Effector CD8-positive, alpha-beta T cell (primary cell): ENCODE measurements at regions not wholly inside any gene's neighbourhood (a gene's known extent, or its start where the extent isn't known, plus 50 kb on each side); places are given as distances from the start of the nearest gene placed in this dataset.
"Not testable (repeated sequence)": the region's sequence is repeated elsewhere in the genome, so short reads cannot be mapped to it uniquely, and the experiment has no call there.

Experiments used
- DNase-seq: peaks from one replicate; lab custom pipeline; 2025; lab: John Stamatoyannopoulos, UW

GRCh38 chr4:13762130-13762529 is 134.6 kb upstream of the BOD1L1 start:
- no peak for DNase-seq

DNA sequence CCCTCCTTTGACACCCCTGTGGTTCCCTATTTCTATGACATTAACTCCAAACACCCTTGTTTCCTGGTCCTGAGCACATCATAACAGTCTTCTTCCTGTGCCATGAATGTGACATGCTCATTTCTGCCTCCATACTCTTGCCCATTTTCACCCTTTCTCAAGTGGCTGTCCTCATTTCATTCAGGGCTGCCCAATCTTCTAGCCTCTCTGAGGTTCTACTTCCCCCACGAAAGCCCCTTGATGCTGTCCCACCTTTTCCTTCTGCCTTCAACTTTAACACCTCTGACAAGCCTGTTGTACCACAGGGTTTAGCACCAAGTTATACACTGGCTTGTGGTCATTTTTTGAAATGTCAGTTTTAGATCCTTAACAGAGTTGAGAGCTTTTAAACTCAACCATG is 136.2 kb upstream of the BOD1L1 start:
- no peak for DNase-seq

DNA sequence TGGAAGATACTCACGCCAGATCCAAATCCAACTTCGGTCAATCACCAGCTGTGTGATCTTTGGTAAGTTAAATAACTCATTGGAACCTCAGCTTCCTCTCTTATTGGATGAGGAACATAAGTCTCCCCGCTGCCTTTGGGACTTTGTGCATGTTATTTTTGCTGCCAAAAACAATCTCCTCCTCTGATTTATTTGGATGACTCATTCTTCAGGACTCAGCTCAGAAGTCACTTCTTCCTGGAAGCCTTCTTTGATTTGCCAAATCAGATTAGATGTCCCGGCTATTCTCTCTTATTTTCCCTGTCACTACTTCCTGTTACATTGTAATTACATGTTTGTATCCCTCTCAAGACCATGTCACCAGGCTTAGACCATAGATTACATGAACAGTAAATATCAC is 138.0 kb upstream of the BOD1L1 start:
- DNase-seq: no peak

DNA sequence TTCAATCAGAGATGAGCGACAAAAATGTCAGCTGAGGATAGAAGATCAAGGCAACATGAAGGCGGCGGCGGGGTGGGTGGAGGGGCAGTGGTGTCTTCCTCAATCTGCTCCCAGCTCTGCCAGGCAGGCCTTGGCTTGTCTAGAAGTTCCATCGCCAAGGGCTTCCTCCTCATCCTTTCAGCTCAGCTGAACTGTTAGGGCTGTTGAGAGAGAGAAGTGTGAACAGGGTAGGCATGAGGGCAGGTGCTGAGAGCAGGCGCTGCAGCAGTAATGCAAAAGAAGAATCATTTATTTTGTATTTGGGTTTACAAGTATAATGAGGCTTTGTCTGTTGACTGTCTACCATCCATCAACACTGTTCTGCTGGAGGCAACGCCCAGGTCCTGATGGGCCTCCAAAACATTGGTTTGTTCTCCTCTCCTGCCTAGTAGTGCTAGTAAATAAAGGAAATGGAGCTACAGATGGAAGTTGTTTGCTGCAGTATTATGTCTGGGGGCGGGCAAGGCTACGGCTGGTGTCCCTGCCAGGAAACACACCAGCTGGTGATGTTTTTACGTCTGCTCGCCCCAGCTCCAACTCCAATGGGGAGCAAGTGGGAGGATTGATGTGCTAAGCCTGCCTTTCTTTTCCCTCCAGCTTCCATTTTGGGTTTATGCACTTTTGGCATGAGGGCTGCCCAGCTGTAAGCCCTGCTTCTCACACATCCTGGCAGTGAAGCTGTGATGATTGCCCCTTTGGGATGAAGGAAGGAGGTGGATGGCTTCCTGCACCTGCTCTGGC is 139.4 kb upstream of the BOD1L1 start:
- DNase-seq: no peak

- no peak for DNase-seq
Measured at GRCh38 chr4:13777341-13777740, 149.8 kb upstream of the BOD1L1 start.

GRCh38 chr4:13778367-13778766 is 150.8 kb upstream of the BOD1L1 start:
- DNase-seq: no peak

DNA sequence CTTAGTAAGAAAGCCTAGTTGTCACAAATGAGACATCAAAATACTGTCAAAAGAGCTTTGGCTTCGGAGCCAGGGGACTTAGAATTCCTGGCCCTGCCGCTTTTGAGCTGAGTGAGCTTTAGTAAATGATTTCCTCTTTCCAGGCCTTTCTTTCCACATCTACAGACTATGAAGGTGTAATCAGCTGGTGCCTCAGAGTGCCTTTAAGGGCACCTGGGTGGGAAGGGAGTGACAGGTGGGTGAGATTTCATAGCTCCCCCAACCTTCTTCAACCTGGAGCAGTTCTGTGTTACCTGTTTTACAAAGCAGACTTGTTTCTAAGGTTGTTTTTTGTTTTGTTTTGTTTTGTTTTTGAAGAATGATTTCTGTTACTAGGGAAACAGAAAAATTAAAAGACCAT is 154.7 kb upstream of the BOD1L1 start:
- no peak for DNase-seq

- no peak for DNase-seq
Measured at GRCh38 chr4:13783800-13784411, 156.4 kb upstream of the BOD1L1 start.

GRCh38 chr4:13793020-13793710 is 165.6 kb upstream of the BOD1L1 start:
- no peak for DNase-seq

GRCh38 chr4:13794819-13795565 is 167.5 kb upstream of the BOD1L1 start:
- no peak for DNase-seq

DNA sequence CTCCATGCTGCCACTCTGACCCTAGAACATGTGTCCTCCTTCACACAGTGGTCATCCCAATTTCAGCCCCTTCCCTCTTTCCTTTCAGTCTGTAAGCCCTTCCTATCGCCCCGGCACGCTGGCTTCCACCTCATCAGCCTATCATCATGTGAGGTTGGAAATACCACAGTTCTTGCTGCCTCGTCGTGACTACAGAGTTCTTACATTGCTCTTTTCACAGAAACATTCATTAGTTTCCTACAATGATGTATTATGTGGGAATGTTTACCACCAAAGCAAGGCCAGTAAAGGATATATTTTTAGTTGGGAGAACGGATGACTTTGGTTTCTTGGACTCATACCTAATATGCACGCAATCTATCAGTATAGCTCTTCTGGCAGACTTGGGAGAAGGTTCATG is 169.5 kb upstream of the BOD1L1 start:
- DNase-seq: no peak

DNA sequence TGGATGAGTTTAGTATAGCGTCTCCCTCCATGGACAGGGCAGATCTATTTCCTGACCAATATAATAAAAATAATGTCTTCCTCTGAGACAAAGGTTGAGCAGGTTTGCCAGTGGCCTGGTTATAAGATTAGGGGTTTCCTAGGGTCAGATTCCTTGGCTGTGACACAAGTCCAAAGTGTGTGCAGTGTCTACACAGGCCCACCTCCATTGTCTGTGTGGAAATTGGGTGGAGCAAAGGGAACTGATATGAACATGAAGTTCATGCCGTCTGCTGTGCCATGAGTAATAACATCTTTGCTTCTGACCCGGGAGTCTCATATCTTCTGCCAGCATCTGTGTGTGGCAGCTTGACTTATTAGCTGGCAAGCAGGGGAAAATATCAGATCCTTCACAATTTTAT is 187.7 kb upstream of the BOD1L1 start:
- no peak for DNase-seq

- DNase-seq: no peak
Measured at GRCh38 chr4:13816472-13816871, 188.9 kb upstream of the BOD1L1 start.

GRCh38 chr4:13821522-13821921 is 194.0 kb upstream of the BOD1L1 start:
- DNase-seq: no peak

- DNase-seq: not testable (repeated sequence)
Measured at GRCh38 chr4:13825822-13826221, 198.3 kb upstream of the BOD1L1 start.

DNA sequence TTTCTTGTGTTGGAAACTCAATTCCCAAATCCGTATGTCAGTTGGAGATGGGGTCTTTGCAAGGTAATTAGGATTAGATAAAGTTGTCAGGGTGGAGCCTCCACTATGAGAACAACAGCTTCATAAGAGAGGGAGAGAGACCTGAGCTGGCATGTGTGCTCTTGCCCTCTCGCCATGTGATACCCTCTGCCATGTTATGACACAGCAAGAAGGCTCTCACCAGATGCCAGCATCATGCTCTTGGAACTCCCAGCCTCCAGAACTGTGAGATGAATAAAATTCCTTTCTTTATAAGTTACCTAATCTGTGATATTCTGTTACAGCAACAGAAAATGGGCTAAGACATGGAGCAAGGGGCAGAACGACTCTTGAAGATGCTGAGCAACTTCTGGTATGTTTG is 201.9 kb upstream of the BOD1L1 start:
- no peak for DNase-seq

DNA sequence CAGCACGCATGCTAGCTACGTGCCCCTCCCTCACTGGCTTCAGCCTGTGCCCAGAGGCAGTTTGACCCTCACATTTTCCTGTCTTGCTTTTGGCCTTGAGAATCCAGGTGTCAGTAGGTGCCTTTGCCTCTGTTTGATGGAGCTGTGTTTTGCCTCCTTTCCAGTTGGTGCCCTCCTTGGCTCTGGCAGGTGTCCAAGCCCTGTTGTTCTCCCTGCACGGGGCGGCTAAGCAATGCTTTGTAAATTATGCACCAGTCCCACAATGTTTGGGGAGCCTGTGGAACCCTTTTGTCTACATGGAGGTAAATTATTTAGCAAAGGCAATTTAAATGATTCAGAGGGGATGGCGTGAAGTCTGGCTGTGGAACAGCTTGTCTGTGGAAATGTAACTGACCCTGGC is 202.9 kb upstream of the BOD1L1 start:
- no peak for DNase-seq

DNA sequence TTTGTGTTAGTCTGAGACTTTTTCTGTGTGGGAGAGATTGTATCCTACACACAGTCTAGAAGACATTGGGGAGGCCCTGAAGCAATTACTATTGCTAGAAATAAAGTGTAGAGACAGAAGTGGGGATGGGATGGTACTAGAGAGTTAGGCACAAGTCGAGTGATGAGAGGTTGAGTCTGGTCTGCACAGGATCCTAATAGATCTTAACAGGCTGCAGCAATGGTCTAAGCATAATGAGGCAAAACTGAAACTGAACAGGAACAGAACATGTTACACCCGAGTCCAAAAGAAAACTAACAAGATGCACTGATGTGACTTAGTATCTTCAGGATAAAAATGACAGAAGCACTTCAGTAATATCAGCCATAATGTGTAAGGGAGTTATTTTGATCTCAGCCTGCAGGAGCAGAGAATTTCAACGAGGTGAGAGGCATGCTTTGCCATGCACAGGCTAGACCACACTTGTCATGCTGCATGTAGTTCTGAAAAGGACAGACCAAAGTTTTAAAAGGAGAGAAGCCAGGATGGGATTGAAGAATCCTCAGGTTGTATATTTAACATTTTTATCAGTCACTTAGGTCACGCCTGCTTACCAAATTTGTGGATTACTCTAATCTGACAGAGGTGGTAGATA is 205.8 kb upstream of the BOD1L1 start:
- no peak for DNase-seq

DNA sequence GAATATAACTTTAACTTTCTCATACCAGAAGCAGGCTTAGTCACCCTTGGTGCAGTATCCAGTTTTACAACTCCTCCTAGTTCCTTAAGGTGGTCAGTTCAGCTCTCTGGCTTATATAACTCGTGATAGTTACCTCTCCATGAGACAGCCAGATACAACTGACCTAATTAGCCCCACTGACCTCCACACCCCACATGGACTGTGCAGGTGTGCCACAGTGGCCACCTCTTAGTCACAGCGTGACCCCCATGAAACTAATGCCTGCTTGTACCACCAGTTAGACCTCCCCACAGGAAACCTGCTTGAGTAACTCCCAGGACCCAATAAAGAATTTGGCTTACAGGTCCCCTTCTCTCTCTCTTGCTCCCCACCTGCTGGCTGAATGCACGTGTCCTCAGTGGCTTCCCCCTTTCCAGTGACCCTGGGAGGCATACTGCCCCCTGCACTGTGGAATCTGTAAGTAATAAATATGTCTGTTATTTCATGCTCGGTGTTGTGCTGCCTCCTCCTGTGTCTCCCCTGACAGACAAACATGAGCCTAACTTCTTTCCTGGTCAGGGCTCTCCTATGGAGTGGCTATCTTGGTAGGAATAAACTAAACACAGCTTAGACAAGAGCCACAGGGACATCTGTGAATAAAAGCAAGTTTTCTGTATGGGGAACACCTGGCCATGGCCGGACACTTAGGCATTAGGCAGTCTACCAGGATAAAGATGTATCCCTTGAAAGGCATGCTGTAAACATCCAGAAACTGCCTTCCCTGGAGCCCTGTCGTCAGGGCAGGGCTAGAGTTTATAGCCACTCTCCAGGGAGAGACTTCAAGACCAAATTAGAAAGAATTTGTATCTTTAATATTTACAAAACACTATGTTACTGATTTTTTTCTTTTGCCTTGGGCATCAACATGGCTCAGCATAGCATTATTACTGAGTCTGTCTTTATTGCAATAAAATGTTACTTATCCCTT is 209.7 kb upstream of the BOD1L1 start:
- DNase-seq: no peak

DNA sequence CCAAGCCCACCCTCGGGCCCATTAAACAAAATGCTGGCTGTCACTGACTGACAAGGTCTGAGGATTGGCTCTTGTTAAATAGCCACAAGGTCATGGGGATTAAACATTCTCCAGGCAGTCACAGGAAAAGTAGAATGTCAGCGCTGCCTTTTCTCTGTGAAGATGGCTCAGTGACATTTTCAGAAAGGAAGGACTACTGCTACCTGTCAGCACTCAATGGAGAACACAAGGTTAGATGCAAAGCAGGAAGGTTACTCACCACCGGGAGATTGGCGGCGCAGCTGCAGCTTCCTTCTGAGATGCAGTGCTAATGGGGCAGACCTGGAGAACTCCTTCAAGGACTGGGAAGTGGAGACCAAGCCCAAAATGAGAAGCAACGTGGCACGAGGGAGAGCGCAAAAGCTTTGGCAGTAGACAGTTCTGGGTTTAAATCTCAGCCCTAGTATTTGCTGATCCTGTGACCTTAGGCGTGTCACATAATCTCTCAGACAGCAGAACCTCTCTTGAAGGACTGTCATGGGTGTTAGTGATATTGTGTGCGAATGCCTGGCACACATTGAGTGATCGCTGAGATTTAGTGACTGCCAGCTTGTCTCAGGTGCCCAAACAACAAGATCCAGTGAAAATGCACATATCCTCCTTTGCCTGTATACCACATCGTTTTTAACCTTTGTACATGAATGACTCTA is 213.1 kb upstream of the BOD1L1 start:
- no peak for DNase-seq
